HG03025 (cell line): ENCODE measurements at regions not wholly inside any gene's neighbourhood (a gene's known extent, or its start where the extent isn't known, plus 50 kb on each side); places are given as distances from the start of the nearest gene placed in this dataset.

Experiments
- ATAC-seq: cut with Tn5 transposase; IDR thresholded peaks from one replicate; pipeline ENCODE4 v1.9.1; 2021; ENCODE audit warnings: mild to moderate bottlenecking, moderate library complexity; ENCODE audit not compliant: unreplicated experiment, low FRiP score

- no peak for ATAC-seq
Observed at GRCh38 chr3:31240466-31240865, 292.3 kb upstream of the STT3B start.

- ATAC-seq, result no peak
Observed at GRCh38 chr3:31240874-31241273, 291.9 kb upstream of the STT3B start.

GRCh38 chr3:31241533-31241932 is 291.2 kb upstream of the STT3B start:
- no peak for ATAC-seq

GRCh38 chr3:31242026-31242960 is 290.4 kb upstream of the STT3B start:
- peak; percentile 70 for ATAC-seq

- ATAC-seq, result no peak
Observed at GRCh38 chr3:31244929-31245817, 287.6 kb upstream of the STT3B start.

GRCh38 chr3:31246293-31247062 is 286.2 kb upstream of the STT3B start:
- ATAC-seq, result no peak

DNA sequence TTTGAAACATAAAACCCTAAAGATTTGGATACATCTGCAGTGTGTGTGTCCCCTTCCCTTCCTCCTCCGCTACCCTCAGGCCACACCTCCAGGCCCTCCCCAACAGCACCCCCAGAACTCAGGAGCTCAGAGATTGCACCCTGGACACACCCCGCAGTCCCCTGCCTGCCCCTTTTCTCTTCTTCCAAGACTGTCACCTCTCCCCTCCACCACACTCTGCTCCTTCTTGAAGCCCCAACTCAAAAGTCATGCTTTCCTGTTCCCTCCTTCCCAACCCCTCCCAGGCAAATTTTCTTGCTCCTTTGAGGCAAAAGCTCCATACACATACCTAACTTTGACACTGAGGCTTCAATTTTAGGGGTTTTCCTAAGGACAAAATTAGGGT is 285.7 kb upstream of the STT3B start:
- no peak for ATAC-seq

DNA sequence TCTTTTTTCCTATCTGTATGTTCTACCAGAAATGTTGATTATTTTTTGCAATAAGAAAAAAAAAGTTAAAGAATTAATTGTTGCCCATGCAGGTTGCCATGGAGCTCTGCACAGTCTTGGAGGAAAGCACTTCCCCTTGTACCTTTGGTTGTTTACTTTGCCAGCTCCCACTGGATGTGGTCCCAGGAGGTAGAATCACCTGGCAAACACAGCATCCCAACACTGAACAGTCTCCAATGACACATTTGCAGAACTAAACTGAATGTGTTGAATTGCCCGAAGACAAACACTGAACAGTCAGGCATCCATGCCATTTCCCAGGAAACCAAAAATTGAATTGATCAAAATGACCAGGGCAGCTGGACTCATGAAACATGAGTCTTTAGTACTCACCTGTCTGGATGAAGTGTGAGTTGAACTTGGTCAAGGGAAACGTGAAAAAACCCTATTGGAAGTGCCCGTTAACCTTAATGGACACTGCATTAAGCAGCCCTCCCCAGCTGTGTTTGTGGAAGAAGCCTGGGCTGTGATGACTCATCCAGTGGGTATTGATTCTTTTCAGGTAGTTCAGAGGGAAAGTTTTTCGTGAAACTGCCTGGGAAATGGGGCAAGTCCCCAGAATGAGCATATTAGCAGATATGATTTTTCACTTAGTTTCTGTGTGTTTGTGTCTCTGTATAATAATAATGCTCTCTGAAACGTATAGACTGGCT is 284.7 kb upstream of the STT3B start:
- ATAC-seq, result no peak

GRCh38 chr3:31248563-31248992 is 284.1 kb upstream of the STT3B start:
- ATAC-seq, result no peak

DNA sequence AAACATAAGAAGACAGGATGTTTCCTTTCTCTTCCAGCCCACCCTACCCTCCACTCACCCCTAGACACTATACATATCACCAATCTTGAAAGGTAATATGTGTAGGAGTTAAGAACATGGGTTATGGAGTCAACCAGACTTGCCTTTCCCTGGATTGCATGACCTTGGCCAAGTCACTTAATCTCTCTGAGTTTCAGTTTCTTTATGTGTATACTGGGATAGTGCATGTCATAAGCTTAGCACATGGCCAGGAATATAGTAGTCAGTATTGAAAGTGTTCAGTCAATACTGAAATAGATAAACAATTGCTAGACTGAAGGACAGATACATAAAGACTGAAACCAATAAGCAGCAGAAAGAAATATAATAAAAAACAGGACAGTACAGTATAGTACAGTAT is 283.2 kb upstream of the STT3B start:
- no peak for ATAC-seq

- no peak for ATAC-seq
Observed at GRCh38 chr3:31250116-31250777, 282.5 kb upstream of the STT3B start.

DNA sequence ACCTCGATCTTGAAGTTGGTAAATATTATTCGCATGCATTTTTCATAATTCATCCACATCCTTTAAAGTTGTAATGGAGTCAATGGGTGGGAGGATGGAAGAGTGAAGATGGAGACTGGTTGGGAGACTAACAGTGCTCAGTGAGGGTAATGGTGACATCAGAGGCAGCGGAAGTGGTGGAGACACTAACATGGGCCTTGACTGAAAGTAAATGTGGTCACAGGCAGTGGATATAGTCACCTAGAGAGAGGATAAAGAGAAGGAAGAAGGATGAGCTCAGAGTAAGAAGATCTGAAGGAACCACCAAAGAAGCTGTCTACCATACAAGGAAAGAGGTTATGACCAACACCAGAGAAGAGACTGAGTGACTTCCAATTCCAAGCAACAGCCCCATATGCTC is 281.6 kb upstream of the STT3B start:
- no peak for ATAC-seq

- ATAC-seq, result peak; percentile 43
Observed at GRCh38 chr3:31252216-31253185, 280.2 kb upstream of the STT3B start.

GRCh38 chr3:31253782-31254181 is 278.9 kb upstream of the STT3B start:
- no peak for ATAC-seq

- ATAC-seq, result no peak
Observed at GRCh38 chr3:31254483-31254882, 278.2 kb upstream of the STT3B start.

DNA sequence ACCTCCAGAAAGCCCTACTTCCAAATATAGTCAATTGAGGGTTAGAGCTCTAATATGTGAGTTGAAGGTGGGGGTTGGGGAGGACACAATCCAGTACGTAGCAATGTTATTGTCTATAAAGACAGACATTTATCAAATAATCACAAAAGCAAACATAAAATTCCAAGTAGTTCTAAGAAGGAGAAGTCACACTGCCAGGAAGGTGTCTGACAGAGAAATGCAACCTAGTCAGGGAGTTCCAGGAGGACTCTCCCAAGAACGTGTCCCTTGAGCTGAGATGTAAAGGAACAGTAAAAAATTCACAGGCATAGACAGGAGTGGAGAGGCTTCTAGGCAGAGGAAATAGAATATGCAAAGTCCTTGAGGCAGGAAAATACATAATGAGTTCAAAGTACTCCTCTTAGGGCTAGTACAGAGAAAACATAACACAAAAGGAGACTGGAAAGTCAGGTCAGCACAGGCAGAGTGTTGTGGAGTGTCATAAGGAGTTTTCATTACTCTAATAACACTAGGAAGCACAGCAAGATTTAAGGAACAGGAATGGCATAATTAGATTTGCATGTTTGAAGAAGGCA is 277.6 kb upstream of the STT3B start:
- ATAC-seq, result no peak

- no peak for ATAC-seq
Observed at GRCh38 chr3:31262201-31262600, 270.5 kb upstream of the STT3B start.

GRCh38 chr3:31263897-31264296 is 268.8 kb upstream of the STT3B start:
- ATAC-seq, result no peak
